ENCODE measurements at regions not wholly inside any gene's neighbourhood (a gene's known extent, or its start where the extent isn't known, plus 50 kb on each side); places are given as distances from the start of the nearest gene placed in this dataset.

- Histone ChIP-seq H3K4me3 (no peak overlapping the region), H3K4me1 (no peaks in the 10 kb centered on the region), H3K27ac (no peak overlapping the region), H3K9me3 (no peaks in the 10 kb centered on the region), H3K36me3 (no peaks in the 10 kb centered on the region), H3K27me3 (no peaks in the 10 kb centered on the region)
- intact Hi-C loops (cut with DNase I; ENCODE audit: low total_unique reads) (no loop called here), in situ Hi-C loops (cut with MboI; ENCODE audit: low sequenced_read_pairs in 4 of 4) (no loop called here)
- ATAC-seq (no peak), DNase-seq (no peak)
- TF ChIP-seq CTCF (IDR thresholded peaks at IDR 0.05 in 4 of 5, conservative IDR thresholded peaks at IDR 0.05 in 1 of 5) (no peak), POLR2A (IDR thresholded peaks at IDR 0.05) (no peak)
Measured at GRCh38 chr10:94111367-94111766, 117.6 kb downstream of the PLCE1 start.

GRCh38 chr10:94112321-94112720 lies 118.6 kb downstream of the PLCE1 start:
- H3K27ac ChIP-seq = no peak overlapping the region
- intact Hi-C loops (cut with DNase I; ENCODE audit: low total_unique reads) (no loop called here), in situ Hi-C loops (cut with MboI; ENCODE audit: low sequenced_read_pairs in 4 of 4) (no loop called here)
- no peaks in the 10 kb centered on the region for H3K9me3 ChIP-seq
- H3K4me1 ChIP-seq = no peaks in the 10 kb centered on the region
- H3K4me3 ChIP-seq = no peak overlapping the region
- DNase-seq (no peak), ATAC-seq (no peak)
- no peaks in the 10 kb centered on the region for H3K36me3 ChIP-seq
- no peaks in the 10 kb centered on the region for H3K27me3 ChIP-seq
- no peak for TF ChIP-seq POLR2A (IDR thresholded peaks at IDR 0.05)
- TF ChIP-seq CTCF (IDR thresholded peaks at IDR 0.05 in 4 of 5, conservative IDR thresholded peaks at IDR 0.05 in 1 of 5) = no peak

GRCh38 chr10:94115725-94116124 lies 122.0 kb downstream of the PLCE1 start:
- ATAC-seq = no peak
- DNase-seq = no peak
- H3K27ac ChIP-seq = no peak overlapping the region
- in situ Hi-C loops (cut with MboI; ENCODE audit: low sequenced_read_pairs in 4 of 4) (no loop called here), intact Hi-C loops (cut with DNase I; ENCODE audit: low total_unique reads) (no loop called here)
- no peaks in the 10 kb centered on the region for H3K4me1 ChIP-seq
- H3K9me3 ChIP-seq = no peaks in the 10 kb centered on the region
- H3K4me3 ChIP-seq = no peak overlapping the region
- TF ChIP-seq POLR2A (IDR thresholded peaks at IDR 0.05) = no peak
- TF ChIP-seq CTCF (IDR thresholded peaks at IDR 0.05 in 4 of 5, conservative IDR thresholded peaks at IDR 0.05 in 1 of 5) = no peak
- no peaks in the 10 kb centered on the region for H3K36me3 ChIP-seq
- H3K27me3 ChIP-seq = no peaks in the 10 kb centered on the region

- no peak for DNase-seq
- in situ Hi-C loops (cut with MboI; ENCODE audit: low sequenced_read_pairs in 4 of 4) = no loop called here
- no peak for TF ChIP-seq CTCF (IDR thresholded peaks at IDR 0.05 in 4 of 5, conservative IDR thresholded peaks at IDR 0.05 in 1 of 5)
- TF ChIP-seq POLR2A (IDR thresholded peaks at IDR 0.05) = no peak
- Histone ChIP-seq H3K9me3 (no peaks in the 10 kb centered on the region), H3K4me3 (no peak overlapping the region), H3K4me1 (no peaks in the 10 kb centered on the region), H3K27ac (no peak overlapping the region), H3K36me3 (no peaks in the 10 kb centered on the region), H3K27me3 (no peaks in the 10 kb centered on the region)
- intact Hi-C loops (cut with DNase I; ENCODE audit: low total_unique reads) = no loop called here
- no peak for ATAC-seq
Measured at GRCh38 chr10:94116848-94117247, 123.1 kb downstream of the PLCE1 start.

- Histone ChIP-seq H3K9me3 (no peaks in the 10 kb centered on the region), H3K4me1 (no peaks in the 10 kb centered on the region), H3K4me3 (no peak overlapping the region), H3K27me3 (no peaks in the 10 kb centered on the region), H3K27ac (no peak overlapping the region), H3K36me3 (no peaks in the 10 kb centered on the region)
- no peak for TF ChIP-seq POLR2A (IDR thresholded peaks at IDR 0.05)
- TF ChIP-seq CTCF (IDR thresholded peaks at IDR 0.05 in 4 of 5, conservative IDR thresholded peaks at IDR 0.05 in 1 of 5) = no peak
- DNase-seq = no peak
- in situ Hi-C loops (cut with MboI; ENCODE audit: low sequenced_read_pairs in 4 of 4) (no loop called here), intact Hi-C loops (cut with DNase I; ENCODE audit: low total_unique reads) (no loop called here)
- ATAC-seq = no peak
Measured at GRCh38 chr10:94122211-94122610, 128.5 kb downstream of the PLCE1 start.
